ENCODE measurements at regions not wholly inside any gene's neighbourhood (a gene's known extent, or its start where the extent isn't known, plus 50 kb on each side); places are given as distances from the start of the nearest gene placed in this dataset.

DNA sequence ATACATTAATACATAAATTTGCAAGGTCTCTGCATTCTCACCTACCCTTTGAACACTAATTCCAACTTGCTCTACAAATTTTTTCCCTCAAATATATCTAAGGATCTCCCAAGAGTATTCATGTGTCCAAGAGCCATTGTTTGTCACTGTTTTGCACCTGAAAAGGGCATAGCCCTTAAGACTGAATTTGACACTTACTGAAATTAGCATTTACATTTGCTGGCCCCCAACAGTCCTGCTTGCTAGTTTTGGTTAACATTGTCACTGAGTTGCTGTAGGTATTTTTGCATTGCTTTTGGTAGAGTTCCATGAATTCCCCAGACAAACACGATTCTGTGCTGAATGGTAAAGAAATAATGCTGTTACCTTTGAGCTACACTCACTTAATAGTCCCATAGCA, 57.3 kb downstream of the KCNA4 start:
- TF ChIP-seq, protein P1, sequence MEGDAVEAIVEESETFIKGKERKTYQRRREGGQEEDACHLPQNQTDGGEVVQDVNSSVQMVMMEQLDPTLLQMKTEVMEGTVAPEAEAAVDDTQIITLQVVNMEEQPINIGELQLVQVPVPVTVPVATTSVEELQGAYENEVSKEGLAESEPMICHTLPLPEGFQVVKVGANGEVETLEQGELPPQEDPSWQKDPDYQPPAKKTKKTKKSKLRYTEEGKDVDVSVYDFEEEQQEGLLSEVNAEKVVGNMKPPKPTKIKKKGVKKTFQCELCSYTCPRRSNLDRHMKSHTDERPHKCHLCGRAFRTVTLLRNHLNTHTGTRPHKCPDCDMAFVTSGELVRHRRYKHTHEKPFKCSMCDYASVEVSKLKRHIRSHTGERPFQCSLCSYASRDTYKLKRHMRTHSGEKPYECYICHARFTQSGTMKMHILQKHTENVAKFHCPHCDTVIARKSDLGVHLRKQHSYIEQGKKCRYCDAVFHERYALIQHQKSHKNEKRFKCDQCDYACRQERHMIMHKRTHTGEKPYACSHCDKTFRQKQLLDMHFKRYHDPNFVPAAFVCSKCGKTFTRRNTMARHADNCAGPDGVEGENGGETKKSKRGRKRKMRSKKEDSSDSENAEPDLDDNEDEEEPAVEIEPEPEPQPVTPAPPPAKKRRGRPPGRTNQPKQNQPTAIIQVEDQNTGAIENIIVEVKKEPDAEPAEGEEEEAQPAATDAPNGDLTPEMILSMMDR (IDR thresholded peaks at IDR 0.05), result no peak
- DNase-seq, result no peak

DNA sequence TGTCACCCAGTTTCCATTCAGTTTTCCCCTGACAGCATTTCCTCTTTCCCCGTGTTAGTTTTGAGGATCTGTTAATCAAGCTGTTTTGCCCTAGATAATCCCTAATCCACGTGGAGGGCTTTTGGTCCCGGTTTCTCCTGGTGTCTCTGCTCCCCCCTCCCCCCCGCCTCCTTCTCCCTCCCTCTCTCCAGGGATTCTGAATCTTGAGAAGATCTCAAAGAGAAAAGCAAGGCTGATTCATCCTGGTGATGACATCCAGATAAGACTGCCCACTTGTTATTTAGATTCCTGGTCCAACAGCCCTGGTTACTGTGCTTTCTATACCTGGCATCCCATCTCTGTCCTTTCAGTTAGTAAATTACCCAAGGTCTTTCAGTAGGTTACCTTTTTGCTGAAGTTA, 59.4 kb downstream of the KCNA4 start:
- no peak overlapping the region for H3K4me3 ChIP-seq
- H3K4me1 ChIP-seq, result no peaks in the 10 kb centered on the region
- 32 to 38% (median 35%) methylated on average over 4 of the region's 4 CpGs for WGBS, 3 donors
- DNase-seq (no peak), ATAC-seq (no peak)
- H3K27ac ChIP-seq, result no peak overlapping the region
- H3K9me3 ChIP-seq, result no peaks in the 10 kb centered on the region
- intact Hi-C loops (cut with DNase I), result no loop called here
- TF ChIP-seq, protein P1 (IDR thresholded peaks at IDR 0.05), result no peak
- no peaks in the 10 kb centered on the region for H3K36me3 ChIP-seq (ENCODE audit: insufficient read depth in 1 of 2, low read depth in 1 of 2)
- H3K27me3 ChIP-seq (ENCODE audit: insufficient read depth in 3 of 3, low read length in 2 of 3), result no peaks in the 10 kb centered on the region

More for the DNA sequence above, 57.3 kb downstream of the KCNA4 start:
- Histone ChIP-seq H3K27me3 (ENCODE audit: insufficient read depth in 3 of 3, low read length in 2 of 3) (no peaks in the 10 kb centered on the region), H3K4me3 (no peak overlapping the region), H3K27ac (no peak overlapping the region), H3K36me3 (ENCODE audit: insufficient read depth in 1 of 2, low read depth in 1 of 2) (no peaks in the 10 kb centered on the region), H3K9me3 (no peaks in the 10 kb centered on the region), H3K4me1 (no peaks in the 10 kb centered on the region)
- ATAC-seq, result no peak
- WGBS, 3 donors, result 10 to 21% (median 10%) methylated on average over 1 of the region's 1 CpG
- intact Hi-C loops (cut with DNase I), result no loop called here

DNA sequence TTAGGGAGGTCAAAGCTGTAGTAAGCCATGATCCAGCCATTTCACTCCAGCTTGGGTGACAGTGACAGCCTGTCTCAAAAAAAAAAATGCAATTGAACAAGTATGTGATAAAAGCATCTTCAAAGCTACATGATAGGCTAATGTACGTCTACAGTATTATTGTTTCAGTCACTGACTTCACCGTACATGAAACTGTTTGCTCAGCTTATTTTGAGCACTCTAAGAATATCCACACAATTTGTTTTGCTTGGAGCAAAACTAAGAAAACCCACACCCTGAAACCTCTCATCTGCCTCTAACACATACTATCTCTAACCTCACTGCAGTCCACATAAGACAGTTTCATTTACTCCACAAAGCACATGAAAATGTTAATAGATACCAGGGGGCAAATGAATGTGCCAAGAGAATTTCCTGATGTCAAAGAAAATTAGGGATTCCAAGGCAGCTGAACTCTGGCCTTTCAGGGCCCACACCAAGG, 60.7 kb downstream of the KCNA4 start:
- Histone ChIP-seq H3K36me3 (ENCODE audit: insufficient read depth in 1 of 2, low read depth in 1 of 2) (no peaks in the 10 kb centered on the region), H3K27ac (no peak overlapping the region), H3K27me3 (ENCODE audit: insufficient read depth in 3 of 3, low read length in 2 of 3) (no peaks in the 10 kb centered on the region), H3K4me3 (no peak overlapping the region), H3K9me3 (no peaks in the 10 kb centered on the region), H3K4me1 (no peaks in the 10 kb centered on the region)
- DNase-seq (no peak), ATAC-seq (no peak)
- intact Hi-C loops (cut with DNase I), result no loop called here
- WGBS, 3 donors, result 57 to 82% (median 74%) methylated on average over 2 of the region's 2 CpGs
- TF ChIP-seq, protein P1 (IDR thresholded peaks at IDR 0.05), result no peak

DNA sequence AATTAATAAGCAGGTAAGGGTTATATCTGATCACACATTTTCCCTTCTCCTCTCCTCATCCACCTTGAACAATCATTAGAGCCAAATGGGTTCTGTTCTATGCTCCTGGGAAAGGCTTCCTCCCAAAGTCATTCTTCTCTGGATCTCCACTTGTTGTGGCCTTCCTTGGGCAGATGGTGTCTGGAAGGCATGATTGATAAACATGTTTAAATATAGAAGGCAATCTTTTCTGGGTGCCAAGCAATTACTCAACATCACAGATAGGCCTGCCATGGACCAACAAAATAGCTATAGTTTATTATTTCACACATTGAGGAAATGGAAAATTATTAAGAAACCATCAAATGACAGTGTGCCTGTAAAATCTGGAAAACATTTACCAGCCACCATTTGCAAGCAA, 73.5 kb downstream of the KCNA4 start:
- no peaks in the 10 kb centered on the region for H3K4me1 ChIP-seq
- DNase-seq (no peak), ATAC-seq (no peak)
- peaks cover 8% of the 10 kb centered on the region for H3K9me3 ChIP-seq
- H3K4me3 ChIP-seq, result no peak overlapping the region
- intact Hi-C loops (cut with DNase I), result no loop called here
- H3K27ac ChIP-seq, result no peak overlapping the region
- H3K36me3 ChIP-seq (ENCODE audit: insufficient read depth in 1 of 2, low read depth in 1 of 2), result no peaks in the 10 kb centered on the region
- no peaks in the 10 kb centered on the region for H3K27me3 ChIP-seq (ENCODE audit: insufficient read depth in 3 of 3, low read length in 2 of 3)
- TF ChIP-seq, protein P1 (IDR thresholded peaks at IDR 0.05), result no peak

DNA sequence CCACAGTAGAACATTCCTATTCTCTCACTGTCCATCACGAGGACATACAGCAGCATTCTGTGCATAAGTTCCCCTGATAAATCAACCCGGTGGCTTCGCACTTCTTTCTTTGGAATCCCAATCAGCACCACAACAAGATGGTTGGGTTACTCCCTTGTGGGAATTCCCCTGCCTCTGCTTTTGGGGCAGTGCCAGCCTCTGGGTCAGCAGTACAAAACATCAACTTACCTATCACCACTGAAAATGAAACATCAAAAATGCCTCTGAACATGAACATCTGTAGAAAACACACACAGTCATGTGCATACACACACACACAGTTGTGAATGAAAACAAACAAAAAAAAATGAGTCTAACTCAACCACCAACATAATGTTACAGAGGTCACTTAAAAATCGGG, 79.3 kb downstream of the KCNA4 start:
- Histone ChIP-seq H3K36me3 (ENCODE audit: insufficient read depth in 1 of 2, low read depth in 1 of 2) (no peaks in the 10 kb centered on the region), H3K27me3 (ENCODE audit: insufficient read depth in 3 of 3, low read length in 2 of 3) (no peaks in the 10 kb centered on the region), H3K4me3 (no peak overlapping the region), H3K4me1 (no peaks in the 10 kb centered on the region), H3K27ac (no peak overlapping the region), H3K9me3 (no peaks in the 10 kb centered on the region)
- no peak for DNase-seq
- TF ChIP-seq, protein P1 (IDR thresholded peaks at IDR 0.05), result no peak
- no peak for ATAC-seq
- 74 to 81% (median 80%) methylated on average over 4 of the region's 4 CpGs for WGBS, 3 donors
- intact Hi-C loops (cut with DNase I), result no loop called here

All from psoas muscle (tissue), 7 donors.